NCI-H2171 (cell line): ENCODE measurements at regions not wholly inside any gene's neighbourhood (a gene's known extent, or its start where the extent isn't known, plus 50 kb on each side); places are given as distances from the start of the nearest gene placed in this dataset.
"Not testable (repeated sequence)": the region's sequence is repeated elsewhere in the genome, so short reads cannot be mapped to it uniquely, and the experiment has no call there.

Experiments used
- DNase-seq: peaks from one replicate; lab custom pipeline; 2025; lab: John Stamatoyannopoulos, UW

GRCh38 chr7:98728555-98728954, 111.5 kb downstream of the NPTX2 start:
- no peak for DNase-seq

- DNase-seq = no peak
These were observed 112.0 kb downstream of the NPTX2 start for GRCh38 chr7:98729121-98729520.

DNA sequence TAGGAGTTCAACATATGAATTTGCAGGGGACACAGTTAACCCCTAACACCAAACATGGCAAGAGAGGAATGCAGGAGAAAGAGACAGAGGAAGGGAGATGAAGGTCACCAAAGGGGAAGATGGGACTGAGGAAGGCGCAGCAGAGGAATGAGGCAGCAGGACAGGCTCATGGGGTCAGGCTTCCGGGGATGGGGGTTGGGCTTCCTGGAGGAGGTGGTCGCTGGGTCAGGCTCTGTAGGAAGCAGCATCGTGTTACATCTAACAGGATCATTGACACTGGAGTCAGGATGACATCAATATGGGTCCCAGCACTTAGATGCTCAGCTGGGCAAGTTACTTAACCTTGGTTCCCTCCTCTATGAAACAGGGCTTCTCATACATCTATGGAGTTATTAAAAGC, 113.2 kb downstream of the NPTX2 start:
- DNase-seq = no peak

- DNase-seq = no peak
These were observed 114.6 kb downstream of the NPTX2 start for GRCh38 chr7:98731651-98732050.

DNA sequence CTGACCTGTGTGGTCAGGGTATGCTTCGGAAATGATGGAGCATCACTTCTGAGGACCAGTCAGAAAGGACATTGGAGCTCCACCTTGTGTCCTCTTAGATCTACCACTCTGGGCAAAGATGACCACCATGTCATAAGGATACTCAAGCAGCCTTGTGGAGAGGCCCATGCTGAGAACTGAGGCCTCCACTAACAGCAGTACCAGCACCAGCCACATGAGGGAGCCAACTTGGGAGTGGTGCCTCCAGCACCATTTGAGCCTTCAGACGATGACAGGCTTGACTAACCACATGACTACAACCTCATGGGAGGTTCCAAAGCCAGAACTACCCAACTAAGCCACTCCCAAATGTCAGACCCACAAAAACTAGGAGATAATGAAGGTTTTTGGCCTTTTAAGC, 116.0 kb downstream of the NPTX2 start:
- DNase-seq = peak; percentile 42

DNA sequence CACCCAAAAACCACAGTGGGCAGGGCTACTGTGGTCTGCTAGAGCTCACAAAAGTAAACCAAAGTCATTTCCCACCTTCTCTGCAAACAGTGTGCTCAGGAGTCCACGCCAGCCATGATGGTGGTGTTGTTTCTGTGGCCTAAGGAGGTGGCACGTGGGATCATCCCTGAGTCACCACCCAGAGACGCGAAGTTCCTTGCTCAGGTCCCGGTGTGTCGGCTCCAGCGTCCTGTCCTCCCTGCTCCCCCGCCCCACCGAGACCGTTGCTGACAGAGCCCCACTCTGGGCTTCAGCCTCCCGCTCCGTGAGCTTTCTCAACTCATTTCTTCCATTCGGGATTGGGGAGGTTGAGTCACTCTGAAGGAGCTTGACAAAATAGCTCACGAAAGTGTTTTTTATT, 118.7 kb downstream of the NPTX2 start:
- DNase-seq = no peak

GRCh38 chr7:98736461-98736860, 119.4 kb downstream of the NPTX2 start:
- DNase-seq = not testable (repeated sequence)

- DNase-seq = no peak
These were observed 120.1 kb downstream of the NPTX2 start for GRCh38 chr7:98737176-98737575.

- DNase-seq = no peak
These were observed 123.6 kb downstream of the NPTX2 start for GRCh38 chr7:98740643-98741042.

- peak; percentile 69 for DNase-seq
These were observed 124.0 kb downstream of the TMEM130 start for GRCh38 chr7:98745722-98746318.

DNA sequence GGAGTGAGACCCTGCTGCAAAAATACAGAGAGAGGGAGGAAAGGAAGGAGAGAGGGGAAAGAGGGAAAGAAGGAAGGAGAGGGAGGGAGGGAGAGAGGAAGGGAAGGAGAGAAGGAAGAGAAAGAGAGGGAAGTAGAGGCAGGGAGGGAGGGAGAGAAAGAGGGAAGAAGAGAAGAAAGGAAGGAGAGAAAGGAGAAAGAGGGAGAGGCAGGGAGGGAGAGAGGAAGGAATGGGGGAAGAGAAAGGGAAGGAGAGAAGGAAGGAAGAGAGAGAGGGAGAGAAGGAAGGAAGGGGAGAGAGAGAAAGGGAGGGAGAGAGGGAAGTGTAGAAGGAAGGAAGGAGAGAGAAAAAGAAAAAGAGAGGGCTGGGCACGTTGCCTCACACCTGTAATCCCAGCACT, 121.7 kb downstream of the TMEM130 start:
- DNase-seq = no peak

DNA sequence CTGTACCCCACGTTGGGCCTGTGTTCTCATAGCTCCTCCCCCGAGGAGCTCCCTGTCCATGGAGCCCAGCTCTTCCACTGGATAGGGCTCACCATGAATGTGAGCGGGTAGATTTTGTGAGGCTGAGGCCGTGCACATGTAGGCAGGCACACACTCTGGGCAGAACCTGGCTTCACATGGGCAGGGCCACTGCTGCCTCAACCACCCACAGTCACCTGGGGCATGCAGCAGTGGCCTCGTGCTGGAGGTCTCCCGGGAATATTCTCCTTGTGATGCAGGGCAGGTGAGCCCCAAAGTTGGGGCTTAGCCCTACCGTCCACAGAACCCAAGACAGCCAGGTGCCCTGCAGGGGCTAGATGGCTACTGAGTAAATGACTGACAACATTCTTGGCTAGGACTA, 116.6 kb downstream of the TMEM130 start:
- DNase-seq = no peak

DNA sequence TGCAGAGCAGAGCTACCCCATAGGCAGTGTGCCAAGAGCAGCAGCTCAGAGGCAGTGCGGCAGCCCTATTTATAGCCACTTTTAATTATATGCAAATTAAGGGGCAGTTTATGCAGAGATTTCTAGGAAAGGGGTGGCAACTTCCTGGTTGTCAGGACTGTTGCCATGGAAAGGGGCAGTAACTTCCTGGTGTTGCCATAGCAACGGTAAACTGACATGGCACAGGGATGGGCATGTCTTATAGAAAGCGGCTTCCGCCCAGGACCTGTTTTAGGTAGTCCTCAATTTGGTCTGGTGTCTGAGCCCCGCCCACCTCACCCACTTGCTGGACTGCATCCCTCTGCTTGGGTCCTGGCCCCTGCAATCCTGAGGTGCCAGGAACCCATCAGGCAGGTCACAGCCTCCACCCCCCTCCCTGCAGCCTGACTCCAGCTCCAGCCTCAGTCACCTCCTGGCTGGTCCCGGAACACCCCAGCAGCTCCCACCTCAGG, 115.8 kb downstream of the TMEM130 start:
- peak; percentile 45 for DNase-seq

DNA sequence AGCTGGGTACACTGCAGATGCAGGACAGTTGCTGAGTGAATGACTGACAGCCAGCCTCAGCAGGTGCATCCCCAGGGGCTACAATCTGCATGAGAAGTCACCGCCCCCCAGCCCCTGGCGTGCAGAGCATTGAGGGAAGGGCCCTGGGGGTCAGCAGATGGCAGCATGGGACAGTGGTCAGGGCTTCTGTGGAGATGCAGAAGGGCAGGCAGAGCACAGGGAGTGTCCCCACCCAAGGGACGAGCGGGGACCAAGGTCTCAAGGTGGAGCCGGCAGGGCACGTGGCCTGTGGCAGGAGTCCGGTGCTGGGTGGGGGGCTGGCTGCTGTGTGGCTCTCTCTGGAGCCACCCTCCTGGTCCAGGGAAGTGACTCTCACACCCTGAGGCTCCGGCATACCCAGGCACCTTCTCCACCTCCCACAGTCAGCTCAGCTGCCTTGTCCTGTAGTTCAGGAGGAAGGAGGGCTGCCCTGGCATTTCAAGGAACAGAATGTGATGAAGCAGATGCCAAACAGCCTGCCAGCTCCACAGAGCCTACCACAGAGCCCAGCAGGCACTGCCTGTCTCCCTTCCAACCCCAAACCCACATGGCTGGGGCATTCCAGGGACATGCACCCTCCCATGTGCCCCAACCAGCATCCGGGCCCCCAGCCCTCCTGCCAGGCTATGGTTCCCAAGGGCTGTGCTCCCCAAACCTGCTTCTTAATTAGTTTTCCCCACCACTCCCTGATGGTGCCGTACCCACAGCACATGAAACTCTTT, 114.5 kb downstream of the TMEM130 start:
- DNase-seq = no peak

DNA sequence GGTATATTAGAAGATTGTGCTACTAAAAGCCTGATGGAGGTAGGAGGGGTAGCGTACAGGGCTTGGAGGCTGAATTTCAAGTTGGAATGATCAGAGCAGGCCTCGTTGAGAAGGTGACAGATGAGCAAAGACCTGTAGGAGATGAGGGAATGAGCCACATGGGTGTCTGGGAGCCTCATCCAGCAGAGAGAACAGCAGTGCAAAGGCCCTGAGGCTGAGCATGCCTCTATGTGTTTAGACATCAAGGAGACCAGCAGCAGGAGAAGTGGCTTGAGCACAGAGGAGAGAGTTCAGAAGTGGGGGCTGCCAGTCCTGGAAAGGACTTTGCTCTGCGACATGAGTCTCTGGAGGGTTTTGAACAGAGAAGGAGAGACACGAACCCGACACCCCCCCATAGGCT, 111.7 kb downstream of the TMEM130 start:
- DNase-seq = no peak

GRCh38 chr7:98760201-98760651, 109.6 kb downstream of the TMEM130 start:
- DNase-seq = no peak

- no peak for DNase-seq
These were observed 108.6 kb downstream of the TMEM130 start for GRCh38 chr7:98761225-98761624.

GRCh38 chr7:98762620-98763019, 107.2 kb downstream of the TMEM130 start:
- no peak for DNase-seq

- DNase-seq = no peak
These were observed 106.4 kb downstream of the TMEM130 start for GRCh38 chr7:98763441-98763840.

- no peak for DNase-seq
These were observed 104.9 kb downstream of the TMEM130 start for GRCh38 chr7:98764946-98765345.

DNA sequence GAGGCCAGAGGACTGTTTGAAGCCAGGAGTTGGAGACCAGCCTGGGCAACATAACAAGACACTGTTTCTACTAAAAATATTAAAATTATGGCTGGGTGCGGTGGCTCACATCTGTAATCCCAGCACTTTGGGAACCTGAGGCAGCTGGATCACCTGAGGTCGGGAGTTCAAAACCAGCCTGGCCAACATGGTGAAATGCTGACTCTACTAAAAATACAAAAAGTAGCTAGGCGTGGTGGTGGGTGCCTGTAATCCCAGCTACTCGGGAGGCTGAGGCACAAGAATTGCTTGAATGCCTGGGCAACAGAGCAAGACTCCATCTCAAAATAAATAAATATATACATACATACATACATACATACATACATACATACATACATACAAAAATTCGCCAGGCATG, 99.7 kb downstream of the TMEM130 start:
- not testable (repeated sequence) for DNase-seq

- peak; percentile 88 for DNase-seq
These were observed 98.3 kb downstream of the TMEM130 start for GRCh38 chr7:98771519-98771918.

- no peak for DNase-seq
These were observed 97.7 kb downstream of the TMEM130 start for GRCh38 chr7:98771941-98772603.
